GM19452 (cell line): ENCODE measurements at regions not wholly inside any gene's neighbourhood (a gene's known extent, or its start where the extent isn't known, plus 50 kb on each side); places are given as distances from the start of the nearest gene placed in this dataset.

ENCODE experiments used
- ATAC-seq: cut with Tn5 transposase; IDR thresholded peaks from one replicate; pipeline ENCODE4 v1.9.1; 2021; ENCODE audit not compliant: unreplicated experiment

DNA sequence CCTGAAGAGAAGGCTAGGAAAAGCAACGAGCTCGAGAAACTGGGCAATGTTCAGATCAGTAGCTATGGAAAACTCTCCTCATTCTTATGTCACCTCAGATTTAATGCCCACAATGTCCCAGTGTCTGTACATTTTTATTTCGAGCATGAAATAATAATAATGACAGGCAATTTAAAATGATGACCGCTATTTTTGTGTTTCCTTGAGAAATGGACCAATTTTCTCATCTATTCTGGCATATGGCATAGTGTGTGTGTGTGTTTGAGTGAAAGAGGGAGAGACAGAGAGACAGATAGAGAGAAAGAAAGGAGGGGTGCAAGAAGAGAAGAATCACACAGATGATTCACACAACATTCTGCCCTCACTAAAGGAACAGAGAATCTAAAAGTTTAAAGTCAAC, 119.1 kb upstream of the C1orf21 start:
- no peak for ATAC-seq

GRCh38 chr1:184270556-184270955, 116.3 kb upstream of the C1orf21 start:
- ATAC-seq: no peak

GRCh38 chr1:184272175-184272866, 114.5 kb upstream of the C1orf21 start:
- ATAC-seq: no peak

- ATAC-seq: no peak
These were observed 110.4 kb upstream of the C1orf21 start for GRCh38 chr1:184276416-184276815.

GRCh38 chr1:184279911-184280458, 106.8 kb upstream of the C1orf21 start:
- ATAC-seq: no peak

DNA sequence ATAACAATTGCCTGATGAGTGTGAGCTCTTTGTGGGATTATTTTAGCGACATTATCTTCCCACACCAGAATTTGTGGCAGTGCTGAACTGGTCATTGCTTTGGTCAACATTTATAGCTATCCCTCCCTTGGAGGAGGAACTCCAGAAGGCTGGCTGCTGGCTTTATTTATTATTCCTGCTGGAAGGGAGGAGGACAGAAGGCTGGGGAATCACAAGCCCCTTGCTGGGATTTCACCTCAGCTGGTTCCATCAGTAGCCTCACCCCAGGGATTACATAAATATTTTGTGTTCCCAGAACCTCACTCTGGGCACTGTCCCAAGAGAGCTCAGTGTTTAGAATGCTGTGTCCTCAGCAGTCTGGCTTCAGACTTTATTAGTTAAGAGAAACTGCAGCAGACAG, 102.8 kb upstream of the C1orf21 start:
- ATAC-seq: no peak

DNA sequence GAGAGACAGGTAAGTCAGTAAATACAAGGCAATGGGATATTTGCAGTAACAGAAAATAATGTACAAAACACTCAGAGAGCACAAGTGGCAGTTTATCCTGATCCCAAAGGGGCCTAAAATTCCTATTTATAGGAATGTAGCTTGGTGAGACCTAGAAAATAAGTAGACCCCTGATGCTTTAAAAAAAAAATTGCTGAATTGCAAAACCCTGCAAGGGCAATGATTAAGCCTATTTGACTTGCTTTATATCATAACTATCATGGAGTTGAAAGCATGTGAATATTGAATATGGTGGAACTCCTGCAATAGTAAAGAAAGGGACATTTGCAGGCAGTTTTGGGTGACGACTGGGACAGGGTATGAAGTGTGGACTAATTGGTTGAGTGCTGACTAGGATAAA, 101.9 kb upstream of the C1orf21 start:
- ATAC-seq: no peak

GRCh38 chr1:184285401-184286087, 101.3 kb upstream of the C1orf21 start:
- ATAC-seq: no peak

GRCh38 chr1:184287001-184287400, 99.8 kb upstream of the C1orf21 start:
- no peak for ATAC-seq

DNA sequence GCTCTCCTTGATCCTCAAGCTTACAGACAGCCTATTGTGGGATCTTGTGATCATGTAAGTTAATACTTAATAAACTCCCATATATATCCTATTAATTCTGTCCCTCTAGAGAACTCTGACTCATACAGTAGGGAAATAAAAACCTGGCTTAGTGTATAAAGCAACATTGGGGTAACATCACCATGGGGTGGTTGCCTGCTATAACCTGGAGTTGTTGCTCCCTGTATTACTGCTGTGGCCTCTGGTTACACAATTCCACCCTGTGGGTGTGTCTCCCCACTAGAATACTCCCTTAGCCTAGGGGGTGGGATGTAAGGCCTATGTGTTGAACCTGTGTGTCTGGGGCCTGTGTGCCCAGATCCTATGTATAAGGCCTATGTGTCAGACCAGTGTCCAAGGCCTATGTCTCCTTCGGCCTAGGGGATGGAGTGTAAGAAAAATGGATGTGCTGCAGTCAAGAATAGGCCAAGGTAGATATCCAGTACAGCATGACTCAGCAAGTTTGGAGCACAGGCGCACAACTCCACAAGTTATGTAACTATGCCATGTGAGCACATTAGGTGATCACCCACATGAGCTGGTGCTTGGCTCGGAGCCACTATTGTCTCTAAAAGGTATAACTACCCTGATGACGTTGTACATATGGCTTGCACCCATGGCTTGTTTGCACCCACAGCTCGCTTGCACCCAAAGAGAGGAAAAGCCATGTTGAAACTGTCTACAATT, 96.8 kb upstream of the C1orf21 start:
- no peak for ATAC-seq

GRCh38 chr1:184291701-184292100, 95.1 kb upstream of the C1orf21 start:
- ATAC-seq: no peak

DNA sequence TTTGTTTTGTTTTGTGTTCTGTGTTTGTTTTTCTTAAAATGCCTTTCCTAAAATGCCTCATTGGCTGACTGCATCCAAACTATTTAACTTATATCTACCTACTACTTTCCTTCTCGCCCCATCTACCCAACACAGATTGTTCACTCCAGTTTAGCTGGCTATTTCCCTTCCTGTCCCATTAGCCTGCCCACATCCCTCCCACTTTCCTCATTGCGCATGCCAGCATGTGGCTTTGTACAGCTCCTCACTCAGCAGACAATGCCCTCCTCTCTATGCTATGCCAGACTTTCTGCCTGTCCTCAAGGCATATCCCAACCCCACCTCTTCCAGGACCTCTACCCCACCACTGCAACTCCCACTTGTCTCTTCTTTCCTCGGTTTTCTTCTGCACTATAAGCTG, 94.7 kb upstream of the C1orf21 start:
- ATAC-seq: no peak

GRCh38 chr1:184294101-184294500, 92.7 kb upstream of the C1orf21 start:
- no peak for ATAC-seq

DNA sequence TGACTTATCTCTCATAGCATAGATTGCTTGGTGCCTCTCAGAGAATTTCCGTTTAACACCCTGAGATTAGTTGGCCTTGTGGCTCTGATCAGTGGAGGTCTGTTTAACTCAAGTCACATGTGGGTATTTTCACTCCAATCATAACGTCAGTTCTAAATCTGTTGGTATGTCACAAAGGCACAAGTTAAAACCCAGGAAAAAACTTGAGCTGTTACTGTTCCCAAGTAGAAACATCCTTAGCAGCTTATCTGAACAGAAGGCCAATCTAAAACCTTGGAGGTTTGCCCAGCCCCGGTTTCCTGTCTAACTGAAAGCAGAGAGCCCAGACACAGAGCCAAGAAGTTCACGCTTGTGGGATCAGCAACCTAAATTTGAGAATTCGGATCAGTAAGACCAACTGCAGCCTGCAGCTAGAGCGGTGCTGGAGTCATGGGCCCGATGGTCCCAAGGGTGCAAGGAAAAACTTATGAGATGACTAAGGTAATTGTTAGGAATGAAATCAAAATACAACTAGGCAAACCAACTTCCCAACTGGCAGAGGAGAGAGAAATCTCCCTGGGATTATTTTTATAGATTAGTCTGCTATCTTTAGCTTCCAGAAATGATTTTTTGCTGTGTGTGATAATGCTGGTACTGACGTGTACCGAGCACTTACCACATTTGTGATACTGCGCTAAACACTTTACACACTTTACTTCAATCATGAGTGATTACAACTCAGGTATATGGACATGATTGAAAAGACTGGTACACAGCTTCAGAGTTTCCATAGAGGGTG, 90.2 kb upstream of the C1orf21 start:
- no peak for ATAC-seq

- no peak for ATAC-seq
These were observed 89.5 kb upstream of the C1orf21 start for GRCh38 chr1:184297244-184297750.

GRCh38 chr1:184298440-184299405, 88.1 kb upstream of the C1orf21 start:
- no peak for ATAC-seq

GRCh38 chr1:184299406-184299790, 87.4 kb upstream of the C1orf21 start:
- no peak for ATAC-seq

GRCh38 chr1:184299796-184300195, 87.0 kb upstream of the C1orf21 start:
- no peak for ATAC-seq

DNA sequence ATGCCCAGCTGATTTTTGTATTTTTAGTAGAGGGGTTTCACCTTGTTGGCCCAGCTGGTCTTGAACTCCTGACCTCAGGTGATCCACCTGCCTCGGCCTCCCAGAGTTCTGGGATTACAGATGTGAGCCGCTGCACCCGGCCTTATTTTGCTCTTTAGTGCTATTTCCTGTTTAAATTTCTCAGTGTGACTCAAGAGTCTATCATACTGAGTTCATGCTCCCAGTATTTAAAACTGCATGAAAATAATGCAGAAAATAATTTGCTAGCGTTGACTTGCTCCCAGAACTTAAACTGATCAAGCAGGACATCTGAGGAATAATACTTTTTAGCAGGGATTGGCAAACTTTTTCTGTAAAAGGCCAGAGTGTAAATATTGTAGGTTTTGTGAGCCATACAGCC, 86.4 kb upstream of the C1orf21 start:
- ATAC-seq: no peak

GRCh38 chr1:184301227-184301626, 85.6 kb upstream of the C1orf21 start:
- no peak for ATAC-seq
